ENCODE measurements at regions not wholly inside any gene's neighbourhood (a gene's known extent, or its start where the extent isn't known, plus 50 kb on each side); places are given as distances from the start of the nearest gene placed in this dataset.
"Not testable (repeated sequence)": the region's sequence is repeated elsewhere in the genome, so short reads cannot be mapped to it uniquely, and the experiment has no call there.

GRCh38 chr19:20385061-20385460, 180.5 kb downstream of the ZNF737 start:
- DNase-seq, result no peak

- no peak for DNase-seq
These were observed 193.7 kb downstream of the ZNF737 start for GRCh38 chr19:20371911-20372310.

DNA sequence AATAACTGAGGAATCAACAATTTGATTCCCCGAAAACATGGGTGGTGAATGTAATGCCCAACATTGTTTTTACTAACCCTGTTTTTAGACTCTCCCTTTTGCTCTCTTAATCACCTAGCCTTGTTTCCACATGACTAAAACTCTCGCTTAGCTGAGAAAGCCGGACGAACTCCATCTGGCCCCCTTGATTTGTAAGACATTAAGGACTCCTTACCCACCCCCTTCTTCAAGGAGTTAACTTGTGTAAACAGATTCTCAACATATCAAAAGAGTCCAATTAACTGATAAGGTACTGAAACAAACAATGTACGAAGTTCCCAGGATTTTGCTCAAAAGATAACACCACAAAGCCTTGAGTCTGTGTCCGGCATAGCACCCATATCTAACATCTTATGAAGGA, 194.3 kb downstream of the ZNF737 start:
- DNase-seq, result not testable (repeated sequence)

GRCh38 chr19:20367811-20368294, 197.7 kb downstream of the ZNF737 start:
- no peak for DNase-seq

DNA sequence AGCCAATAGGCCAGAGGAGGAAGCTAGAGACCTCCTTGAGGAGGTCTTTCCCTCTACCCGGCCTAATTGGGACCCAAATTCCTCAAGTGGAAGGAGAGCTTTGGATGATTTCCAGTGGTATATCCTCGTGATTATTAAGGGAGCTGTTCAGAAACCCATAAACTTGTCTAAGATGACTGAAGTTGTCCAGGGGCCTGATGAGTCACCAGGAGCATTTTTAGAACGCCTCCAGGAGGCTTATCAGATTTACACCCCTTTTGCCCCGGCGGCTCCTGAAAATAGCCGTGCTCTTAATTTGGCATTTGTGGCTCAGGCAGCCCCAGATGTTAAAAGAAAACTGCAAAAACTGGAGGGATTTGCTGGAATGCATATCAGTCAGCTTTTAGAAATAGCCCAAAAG, 198.1 kb downstream of the ZNF486 start:
- no peak for DNase-seq

DNA sequence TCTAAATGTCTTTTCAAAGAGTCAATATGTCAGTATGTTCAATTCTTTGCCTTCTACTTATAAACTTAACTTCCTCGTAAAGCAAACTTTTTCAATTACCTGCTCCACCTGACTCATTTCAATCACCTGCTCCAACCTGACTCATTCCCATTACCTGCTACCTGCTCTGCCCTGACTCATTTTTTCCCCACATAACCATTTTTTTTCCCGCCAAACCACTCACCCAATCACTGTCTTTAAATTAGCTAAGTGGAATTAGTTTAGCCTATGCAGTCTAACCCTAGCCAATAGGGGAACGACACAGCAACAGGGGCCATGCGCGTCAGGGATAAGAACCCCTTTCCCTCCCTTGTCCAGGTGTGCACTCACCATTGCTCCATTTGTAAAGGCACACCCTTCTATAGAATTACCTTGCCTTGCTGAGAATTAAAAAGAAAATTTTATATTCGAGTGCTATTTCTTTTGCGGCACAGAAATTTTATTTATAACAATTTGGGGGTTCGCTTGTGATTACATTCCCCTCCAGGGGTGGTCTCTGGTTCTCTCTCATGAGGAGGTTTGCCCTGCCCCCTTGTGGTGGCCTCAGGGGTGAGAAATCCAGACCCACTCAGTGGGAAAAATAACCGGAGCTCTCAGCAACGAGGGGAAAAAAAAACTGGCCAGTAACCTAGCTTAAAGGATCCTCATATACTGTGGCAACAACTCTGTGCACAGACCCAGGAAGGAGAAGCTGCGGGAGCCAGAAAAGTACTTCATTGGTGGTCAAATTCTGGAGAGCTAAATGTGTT, 193.1 kb downstream of the ZNF486 start:
- no peak for DNase-seq

GRCh38 chr19:20358841-20359465, 191.9 kb downstream of the ZNF486 start:
- not testable (repeated sequence) for DNase-seq

GRCh38 chr19:20357921-20358320, 190.9 kb downstream of the ZNF486 start:
- no peak for DNase-seq

- DNase-seq, result no peak
These were observed 184.2 kb downstream of the ZNF486 start for GRCh38 chr19:20351244-20351643.

DNA sequence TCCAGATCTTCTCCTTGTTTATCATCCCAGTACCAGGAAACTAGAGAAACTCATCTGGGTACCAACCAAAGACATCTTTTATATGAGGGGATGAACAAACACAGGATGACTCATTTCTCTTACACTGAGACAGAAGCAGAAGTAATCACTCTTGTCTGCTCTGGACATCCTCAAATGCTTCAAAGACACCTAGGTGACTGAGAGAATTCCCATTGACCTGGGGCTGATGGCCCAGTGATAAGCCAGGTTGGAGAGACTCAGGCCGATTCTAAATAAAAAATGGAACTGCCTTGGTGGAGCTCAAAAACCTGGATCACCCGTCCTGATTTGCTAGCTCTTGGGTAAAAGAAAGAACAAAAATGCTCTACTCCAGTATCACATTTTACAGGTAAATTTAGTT, 182.2 kb downstream of the ZNF486 start:
- no peak for DNase-seq

DNA sequence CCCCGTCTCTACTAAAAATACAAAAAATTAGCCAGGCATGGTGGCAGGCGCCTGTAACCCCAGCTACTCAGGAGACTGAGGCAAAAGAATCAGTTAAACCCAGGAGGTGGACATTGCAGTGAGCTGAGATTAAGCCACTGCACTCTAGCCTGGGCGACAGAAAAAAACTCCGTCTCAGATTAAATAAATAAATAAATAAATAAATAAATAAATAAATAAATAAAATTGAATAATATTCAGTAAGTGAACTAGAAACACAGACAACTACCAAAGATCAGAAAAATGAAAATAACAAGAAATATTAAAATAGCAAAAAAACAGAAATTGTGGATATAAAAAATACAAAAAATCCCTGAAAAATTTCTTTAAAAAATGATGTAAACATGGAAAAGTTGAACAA, 172.4 kb downstream of the ZNF486 start:
- no peak for DNase-seq

DNA sequence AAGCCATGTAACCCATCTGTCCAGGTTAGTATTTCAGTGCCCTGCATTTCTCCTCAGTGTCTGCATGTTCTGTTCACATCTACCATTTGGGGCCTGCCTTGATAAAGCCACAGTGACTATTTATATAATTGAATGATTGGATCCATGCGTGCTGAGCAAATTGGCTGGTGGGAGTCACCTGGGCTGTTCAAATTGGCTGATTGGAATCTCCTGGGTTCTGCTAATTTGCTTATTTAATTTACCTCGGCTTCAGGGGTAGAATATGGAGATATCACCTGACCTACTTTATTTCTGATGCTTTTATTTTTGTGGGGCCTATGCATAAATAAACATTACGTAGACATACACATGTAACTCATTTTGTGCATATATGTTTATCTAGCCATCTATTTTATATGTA, 167.7 kb downstream of the ZNF486 start:
- DNase-seq, result no peak

DNA sequence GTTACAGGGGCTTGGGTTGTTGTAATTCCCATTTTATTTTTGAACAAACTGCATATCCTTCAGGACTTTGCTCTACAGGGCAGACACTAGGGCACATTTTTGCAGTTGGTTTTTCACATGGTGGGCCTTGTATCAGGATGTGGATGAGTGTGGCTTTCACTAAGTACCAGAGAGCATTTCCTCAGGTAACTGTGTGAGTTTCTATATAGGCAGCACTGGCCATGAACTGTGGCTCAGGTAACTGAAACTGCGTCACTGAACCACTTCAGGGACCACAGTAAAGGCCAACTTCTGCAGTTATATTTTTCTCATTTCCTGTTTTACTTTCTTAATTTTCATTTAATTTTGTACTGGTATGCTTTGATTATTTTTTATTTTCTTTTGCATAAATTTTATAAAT, 166.5 kb downstream of the ZNF486 start:
- no peak for DNase-seq

DNA sequence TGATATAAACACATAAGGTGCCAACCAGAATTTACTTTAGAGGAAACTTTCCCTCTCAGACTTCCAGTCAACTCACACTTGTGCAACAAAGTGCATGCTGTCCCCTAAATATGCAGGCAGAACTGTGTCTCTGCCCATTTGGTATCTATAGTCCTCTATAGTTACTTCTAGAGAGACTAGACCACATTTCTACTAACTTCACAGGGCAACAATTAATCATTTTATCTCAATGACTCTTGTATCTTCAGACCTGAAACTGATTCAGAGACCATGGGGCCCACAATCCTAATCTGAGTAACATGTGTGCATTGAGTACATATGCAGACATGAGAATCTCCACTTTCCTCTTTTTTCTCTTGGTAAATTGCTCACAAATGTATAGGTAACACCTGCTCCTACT, 158.1 kb downstream of the ZNF486 start:
- DNase-seq, result no peak

DNA sequence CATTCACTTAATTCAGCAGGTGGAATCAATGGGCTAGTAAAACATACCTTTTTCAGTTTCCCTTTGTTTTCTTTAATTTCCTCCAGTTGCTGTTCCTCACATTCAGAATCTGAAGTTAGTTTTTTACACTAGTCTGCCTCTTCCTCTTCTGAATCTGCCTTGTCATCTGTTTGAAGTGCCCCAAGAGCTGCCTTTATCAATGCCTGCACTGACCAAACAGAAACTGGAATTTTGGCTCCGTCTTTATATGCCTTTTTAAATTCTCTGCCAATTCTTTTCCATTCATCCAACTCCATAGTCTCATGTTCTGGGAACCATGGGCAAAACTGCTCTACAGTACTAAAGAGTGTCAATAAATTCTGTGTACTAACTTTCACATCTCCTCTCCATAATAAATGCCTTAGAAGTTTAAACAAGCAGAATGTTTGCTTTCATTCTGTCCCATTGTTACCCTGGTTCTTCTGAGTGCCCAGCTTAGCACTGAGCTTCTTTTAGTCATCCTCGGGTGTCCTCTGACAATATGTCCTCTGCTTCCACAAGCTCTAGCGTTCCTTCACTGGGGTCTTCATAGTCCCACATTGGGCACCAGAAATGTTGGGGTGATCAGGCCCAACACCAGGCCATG, 154.2 kb downstream of the ZNF486 start:
- DNase-seq, result no peak

GRCh38 chr19:20320191-20320590, 153.2 kb downstream of the ZNF486 start:
- DNase-seq, result no peak

DNA sequence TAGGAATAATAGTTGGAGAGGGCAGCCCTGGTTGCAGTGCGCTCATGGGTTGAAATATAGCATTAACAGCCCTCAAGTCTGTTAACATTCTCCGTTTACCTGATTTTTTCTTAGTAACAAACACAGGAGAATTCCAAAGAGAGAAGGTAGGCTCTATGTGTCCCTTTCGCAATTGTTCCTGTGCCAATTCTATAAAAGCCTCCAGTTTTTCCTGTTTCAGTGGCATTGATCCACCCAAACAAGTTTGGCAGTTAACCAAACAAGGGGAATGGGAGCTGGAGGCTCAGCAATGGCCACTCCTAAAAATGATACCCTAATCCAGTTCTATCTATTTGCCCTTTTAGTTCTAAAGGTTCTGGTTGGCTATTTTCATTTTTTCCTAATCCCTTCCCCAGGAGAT, 151.6 kb downstream of the ZNF486 start:
- no peak for DNase-seq

GRCh38 chr19:20315543-20315942, 148.5 kb downstream of the ZNF486 start:
- DNase-seq, result no peak

GRCh38 chr19:20313894-20314293, 146.9 kb downstream of the ZNF486 start:
- DNase-seq, result no peak

GRCh38 chr19:20307127-20307526, 140.1 kb downstream of the ZNF486 start:
- DNase-seq, result no peak

GRCh38 chr19:20296314-20296713, 129.3 kb downstream of the ZNF486 start:
- not testable (repeated sequence) for DNase-seq

DNA sequence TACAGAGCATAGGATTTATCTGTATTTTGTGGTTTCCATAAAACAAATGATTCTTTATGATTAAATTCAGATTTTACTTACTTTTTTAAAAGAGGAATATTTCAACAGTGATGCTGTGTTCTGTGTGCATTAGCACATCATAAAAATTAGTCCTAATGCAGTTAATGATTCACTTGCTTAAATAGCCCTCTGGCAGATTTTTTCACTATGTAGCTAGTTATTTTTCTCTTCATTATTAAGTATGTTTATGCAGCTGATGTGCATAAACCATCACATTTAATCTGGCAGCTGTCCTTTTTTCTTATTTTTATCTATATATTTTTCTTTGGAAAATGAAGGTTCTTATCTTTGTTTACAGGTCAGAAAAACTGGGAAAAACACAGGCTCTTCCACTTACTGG, 127.2 kb downstream of the ZNF486 start:
- DNase-seq, result no peak

DNA sequence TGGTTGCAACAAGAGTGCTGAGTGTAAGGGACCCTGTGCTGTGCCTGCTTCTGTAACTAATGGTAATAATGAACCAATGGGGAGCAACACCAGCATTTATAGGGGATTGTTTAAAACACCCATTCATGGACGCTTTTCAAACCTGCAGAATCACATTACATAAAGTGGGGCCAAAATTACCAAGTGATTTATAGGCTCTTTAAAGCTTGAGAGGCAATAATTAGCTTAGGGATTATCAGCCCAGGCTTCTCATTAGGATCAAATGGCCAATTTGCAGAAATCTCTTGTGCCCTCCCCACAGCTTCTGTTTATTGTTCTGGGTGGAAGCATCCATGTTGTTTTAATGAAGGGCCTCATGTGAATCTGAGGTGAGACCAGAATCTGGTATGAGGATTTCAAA, 125.5 kb downstream of the ZNF486 start:
- not testable (repeated sequence) for DNase-seq

DNA sequence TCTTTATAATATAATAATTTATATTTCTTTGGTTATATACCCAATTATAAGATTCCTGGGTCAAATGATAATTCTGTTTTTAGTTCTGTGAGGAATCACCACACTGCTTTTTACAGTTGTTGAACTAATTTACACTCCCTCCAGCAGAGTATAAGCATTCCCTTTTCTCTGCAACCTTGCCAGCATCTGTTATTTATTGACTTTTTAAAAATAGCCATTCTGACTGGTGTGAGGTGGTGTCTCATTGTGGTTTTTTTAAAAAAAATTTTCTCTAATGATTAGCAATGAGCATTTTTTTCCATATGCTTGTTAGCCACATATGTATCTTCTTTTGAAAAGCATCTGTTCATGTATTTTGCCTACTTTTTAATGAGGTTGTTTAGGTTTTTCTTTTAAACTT, 122.2 kb downstream of the ZNF486 start:
- no peak for DNase-seq
